SK-N-SH (cell line): ENCODE measurements at regions not wholly inside any gene's neighbourhood (a gene's known extent, or its start where the extent isn't known, plus 50 kb on each side); places are given as distances from the start of the nearest gene placed in this dataset.

Source experiments
- EP300 ChIP-seq, 2 experiments: IDR thresholded peaks; 2 replicates each; pipeline versions ENCODE4 v1.4.0 to v1.6.1; 2012; ENCODE audit warnings: borderline replicate concordance in 1 of 2, low read depth in 1 of 2, low read length in 1 of 2
- GABPA ChIP-seq: IDR thresholded peaks from 2 replicates; pipeline ENCODE4 v1.4.0; 2012; ENCODE audit warnings: low read depth, mild to moderate bottlenecking
- MEF2A ChIP-seq: IDR thresholded peaks from 2 replicates; pipeline ENCODE4 v1.4.0; 2012; ENCODE audit warnings: low read depth, borderline replicate concordance
- MXI1 ChIP-seq: IDR thresholded peaks from 2 replicates; pipeline ENCODE4 v1.6.1; 2012; ENCODE audit warnings: mild to moderate bottlenecking, low read depth, low read length, improper control_type of control experiment
- RAD21 ChIP-seq: IDR thresholded peaks from 2 replicates; pipeline ENCODE4 v1.6.1; 2012; ENCODE audit warnings: mild to moderate bottlenecking, low read length
- SIN3A ChIP-seq: IDR thresholded peaks from 2 replicates; pipeline ENCODE4 v1.6.1; 2012; ENCODE audit warnings: low read depth, mild to moderate bottlenecking, low read length, moderate library complexity, borderline replicate concordance
- TAF1 ChIP-seq: IDR thresholded peaks from 2 replicates; pipeline ENCODE4 v1.6.1; 2012; ENCODE audit warnings: low read depth, mild to moderate bottlenecking, low read length, moderate library complexity, borderline replicate concordance
- TF ChIP-seq, protein P1 (sequence below): fragments of 200-600 bp; sonication (generic); IDR thresholded peaks from 2 replicates; pipeline ENCODE4 v1.6.1; 2017; ENCODE audit warnings: antibody characterized with exemption, mild to moderate bottlenecking, moderate library complexity

DNA sequence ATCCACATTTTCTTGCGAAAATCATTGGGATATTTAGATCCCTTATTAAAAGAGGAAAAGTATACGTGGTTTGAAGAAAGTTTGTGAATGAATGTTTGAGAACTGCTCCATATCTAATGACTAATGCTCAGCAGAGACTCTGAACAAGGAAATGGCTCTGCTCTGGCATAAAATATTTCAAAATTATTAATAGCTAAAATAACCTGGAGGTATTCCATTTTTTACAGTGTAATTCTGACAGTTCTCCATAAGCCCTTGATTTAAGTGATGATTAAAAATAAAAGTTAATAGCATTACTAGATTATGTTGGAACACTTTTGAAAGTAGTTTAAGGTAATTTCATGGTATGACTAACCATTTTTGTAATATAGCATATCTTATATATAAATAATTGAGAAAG, 1276.9 kb upstream of the TENM3 start:
- TF ChIP-seq GABPA (no peak), MEF2A (no peak), RAD21 (no peak), SIN3A (no peak), TAF1 (no peak), EP300 (IDR thresholded peaks at IDR 0.05; ENCODE audit: borderline replicate concordance in 1 of 2, low read depth in 1 of 2, low read length in 1 of 2) (no peak), MXI1 (no peak)
- TF ChIP-seq, protein P1, sequence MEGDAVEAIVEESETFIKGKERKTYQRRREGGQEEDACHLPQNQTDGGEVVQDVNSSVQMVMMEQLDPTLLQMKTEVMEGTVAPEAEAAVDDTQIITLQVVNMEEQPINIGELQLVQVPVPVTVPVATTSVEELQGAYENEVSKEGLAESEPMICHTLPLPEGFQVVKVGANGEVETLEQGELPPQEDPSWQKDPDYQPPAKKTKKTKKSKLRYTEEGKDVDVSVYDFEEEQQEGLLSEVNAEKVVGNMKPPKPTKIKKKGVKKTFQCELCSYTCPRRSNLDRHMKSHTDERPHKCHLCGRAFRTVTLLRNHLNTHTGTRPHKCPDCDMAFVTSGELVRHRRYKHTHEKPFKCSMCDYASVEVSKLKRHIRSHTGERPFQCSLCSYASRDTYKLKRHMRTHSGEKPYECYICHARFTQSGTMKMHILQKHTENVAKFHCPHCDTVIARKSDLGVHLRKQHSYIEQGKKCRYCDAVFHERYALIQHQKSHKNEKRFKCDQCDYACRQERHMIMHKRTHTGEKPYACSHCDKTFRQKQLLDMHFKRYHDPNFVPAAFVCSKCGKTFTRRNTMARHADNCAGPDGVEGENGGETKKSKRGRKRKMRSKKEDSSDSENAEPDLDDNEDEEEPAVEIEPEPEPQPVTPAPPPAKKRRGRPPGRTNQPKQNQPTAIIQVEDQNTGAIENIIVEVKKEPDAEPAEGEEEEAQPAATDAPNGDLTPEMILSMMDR, result no peak
